ENCODE measurements at regions not wholly inside any gene's neighbourhood (a gene's known extent, or its start where the extent isn't known, plus 50 kb on each side); places are given as distances from the start of the nearest gene placed in this dataset.

DNA sequence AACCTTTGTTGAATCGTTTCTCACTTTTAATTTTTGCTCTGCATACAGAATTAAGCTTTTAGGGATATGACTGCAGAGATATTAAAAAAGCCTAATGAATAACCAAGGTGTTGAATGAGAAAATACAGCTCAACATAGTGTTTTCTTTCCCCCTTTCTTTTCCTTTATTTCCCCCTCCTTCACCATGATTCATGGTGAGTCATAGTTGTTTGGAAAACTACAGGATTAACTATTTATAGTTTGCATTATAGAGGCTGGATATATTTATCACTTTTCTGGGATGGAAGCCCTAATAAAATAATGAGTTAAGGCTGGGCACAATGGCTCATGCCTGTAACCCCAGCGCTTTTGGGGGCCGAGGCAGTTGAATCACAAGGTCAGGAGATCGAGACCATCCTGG lies 115.0 kb downstream of the DNAJB9 start:
- TF ChIP-seq, protein P1, sequence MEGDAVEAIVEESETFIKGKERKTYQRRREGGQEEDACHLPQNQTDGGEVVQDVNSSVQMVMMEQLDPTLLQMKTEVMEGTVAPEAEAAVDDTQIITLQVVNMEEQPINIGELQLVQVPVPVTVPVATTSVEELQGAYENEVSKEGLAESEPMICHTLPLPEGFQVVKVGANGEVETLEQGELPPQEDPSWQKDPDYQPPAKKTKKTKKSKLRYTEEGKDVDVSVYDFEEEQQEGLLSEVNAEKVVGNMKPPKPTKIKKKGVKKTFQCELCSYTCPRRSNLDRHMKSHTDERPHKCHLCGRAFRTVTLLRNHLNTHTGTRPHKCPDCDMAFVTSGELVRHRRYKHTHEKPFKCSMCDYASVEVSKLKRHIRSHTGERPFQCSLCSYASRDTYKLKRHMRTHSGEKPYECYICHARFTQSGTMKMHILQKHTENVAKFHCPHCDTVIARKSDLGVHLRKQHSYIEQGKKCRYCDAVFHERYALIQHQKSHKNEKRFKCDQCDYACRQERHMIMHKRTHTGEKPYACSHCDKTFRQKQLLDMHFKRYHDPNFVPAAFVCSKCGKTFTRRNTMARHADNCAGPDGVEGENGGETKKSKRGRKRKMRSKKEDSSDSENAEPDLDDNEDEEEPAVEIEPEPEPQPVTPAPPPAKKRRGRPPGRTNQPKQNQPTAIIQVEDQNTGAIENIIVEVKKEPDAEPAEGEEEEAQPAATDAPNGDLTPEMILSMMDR (IDR thresholded peaks at IDR 0.05), result no peak
- no peak for TF ChIP-seq EP300 (IDR thresholded peaks at IDR 0.05)

Data from esophagus muscularis mucosa (tissue), 3 donors.